GM23338 (cell line): ENCODE measurements at regions not wholly inside any gene's neighbourhood (a gene's known extent, or its start where the extent isn't known, plus 50 kb on each side); places are given as distances from the start of the nearest gene placed in this dataset.

Source experiments
- ATAC-seq: fragments of 200-7000 bp; cut with Tn5 transposase; 3 replicates; pipeline ENCODE4 v1.9.1; 2020
- DNase-seq: peaks from one replicate; pipeline ENCODE4 v3.0.0-alpha.2; 2015; ENCODE audit warnings: low spot score
- H2AFZ ChIP-seq: fragments of 200-600 bp; sonication (generic); 2 replicates; pipeline ENCODE4 v1.8.0; 2016; ENCODE audit warnings: antibody characterized with exemption, mild to moderate bottlenecking, moderate library complexity
- H3F3A ChIP-seq: fragments of 200-600 bp; sonication (generic); replicated peaks from 2 replicates; pipeline ENCODE4 v1.8.0; 2017; ENCODE audit warnings: antibody characterized with exemption, mixed run types, low read depth
- H3K27ac ChIP-seq: fragments of 200-600 bp; sonication (generic); 2 replicates; pipeline ENCODE4 v1.6.1; 2016; ENCODE audit warnings: low read depth
- H3K27me3 ChIP-seq: fragments of 200-600 bp; sonication (generic); 2 replicates; pipeline ENCODE4 v1.8.0; 2016; ENCODE audit warnings: mild to moderate bottlenecking, mixed run types, moderate library complexity; ENCODE audit not compliant: insufficient read depth
- H3K36me3 ChIP-seq: fragments of 200-600 bp; sonication (generic); 2 replicates; pipeline ENCODE4 v1.8.0; 2016; ENCODE audit warnings: mild to moderate bottlenecking; ENCODE audit not compliant: insufficient read depth
- H3K4me1 ChIP-seq: fragments of 200-600 bp; sonication (generic); 2 replicates; pipeline ENCODE4 v1.8.0; 2016; ENCODE audit warnings: mild to moderate bottlenecking, moderate library complexity; ENCODE audit not compliant: insufficient read depth
- H3K4me2 ChIP-seq: fragments of 200-600 bp; sonication (generic); 2 replicates; pipeline ENCODE4 v1.7.1; 2017; ENCODE audit warnings: mixed run types
- H3K4me3 ChIP-seq: fragments of 200-600 bp; sonication (generic); 2 replicates; pipeline ENCODE4 v1.6.1; 2016; ENCODE audit warnings: mixed run types
- H3K79me2 ChIP-seq: fragments of 200-600 bp; sonication (generic); replicated peaks from 2 replicates; pipeline ENCODE4 v1.8.0; 2017; ENCODE audit warnings: mild to moderate bottlenecking; ENCODE audit not compliant: insufficient read depth
- H3K9me2 ChIP-seq: fragments of 200-600 bp; sonication (generic); 2 replicates; pipeline ENCODE4 v1.8.0; 2017; ENCODE audit not compliant: insufficient read depth
- H4K20me1 ChIP-seq: fragments of 200-600 bp; sonication (generic); replicated peaks from 2 replicates; pipeline ENCODE4 v1.8.0; 2017; ENCODE audit warnings: mild to moderate bottlenecking; ENCODE audit not compliant: insufficient read depth
- H3K27ac Mint-ChIP-seq: 2 replicates; pipeline ENCODE4 v1.8.0; 2020; ENCODE audit warnings: inconsistent platforms, mild to moderate bottlenecking, moderate library complexity, mixed read lengths
- H3K27me3 Mint-ChIP-seq: 3 replicates; pipeline ENCODE4 v1.8.0; 2022; ENCODE audit warnings: low read depth, mild to moderate bottlenecking, moderate library complexity, mixed read lengths, inconsistent platforms; ENCODE audit not compliant: insufficient read depth, poor library complexity
- H3K36me3 Mint-ChIP-seq: 3 replicates; pipeline ENCODE4 v1.8.0; 2021; ENCODE audit warnings: low read depth, mild to moderate bottlenecking, inconsistent platforms, moderate library complexity, mixed read lengths
- H3K4me1 Mint-ChIP-seq: 3 replicates; pipeline ENCODE4 v1.8.0; 2020; ENCODE audit warnings: mild to moderate bottlenecking, inconsistent platforms, mixed read lengths
- H3K4me3 Mint-ChIP-seq: 3 replicates; pipeline ENCODE4 v1.8.0; 2021; ENCODE audit warnings: moderate library complexity, mild to moderate bottlenecking, inconsistent platforms, mixed read lengths
- H3K9me3 Mint-ChIP-seq: 3 replicates; pipeline ENCODE4 v1.8.0; 2020; ENCODE audit warnings: moderate library complexity, mild to moderate bottlenecking, inconsistent platforms, mixed read lengths
- EZH2 ChIP-seq: fragments of 200-600 bp; sonication (generic); IDR thresholded peaks from one replicate; pipeline ENCODE4 v1.8.0; 2017; ENCODE audit warnings: antibody characterized with exemption, mild to moderate bottlenecking, low read depth; ENCODE audit not compliant: unreplicated experiment
- EZH2phosphoT487 ChIP-seq: fragments of 200-600 bp; sonication (generic); IDR thresholded peaks from one replicate; pipeline ENCODE4 v1.8.1; 2018; ENCODE audit warnings: antibody characterized with exemption; ENCODE audit not compliant: unreplicated experiment
- JUNB ChIP-seq: IDR thresholded peaks from one replicate; pipeline ENCODE4 v1.6.1; 2016; ENCODE audit warnings: antibody characterized with exemption; ENCODE audit not compliant: unreplicated experiment
- POLR2AphosphoS5 ChIP-seq: IDR thresholded peaks from 2 replicates; pipeline ENCODE4 v1.6.1; 2016; ENCODE audit warnings: antibody characterized with exemption, low read depth
- REST ChIP-seq: IDR thresholded peaks from one replicate; pipeline ENCODE4 v1.6.1; 2018; ENCODE audit warnings: antibody characterized with exemption; ENCODE audit not compliant: unreplicated experiment
- STAT1 ChIP-seq: IDR thresholded peaks from one replicate; pipeline ENCODE4 v1.6.1; 2016; ENCODE audit warnings: antibody characterized with exemption; ENCODE audit not compliant: unreplicated experiment
- ZNF114 ChIP-seq: fragments of 250-450 bp; sonication (Bioruptor Pico); IDR thresholded peaks from 2 replicates; pipeline ENCODE4 v1.5.0; 2020; ENCODE audit warnings: mild to moderate bottlenecking, moderate library complexity
- TF ChIP-seq, protein P1 (sequence below): fragments of 250-450 bp; sonication (Bioruptor Pico); IDR thresholded peaks from 2 replicates; pipeline ENCODE4 v1.5.0; 2020; ENCODE audit warnings: mild to moderate bottlenecking, moderate library complexity
- TF ChIP-seq, protein P2 (sequence below), 2 experiments: fragments of 200-600 bp in 1 of 2; sonication (generic) in 1 of 2; conservative IDR thresholded peaks; 2 replicates each; pipeline versions ENCODE4 v1.5.1 to v1.6.1; 2016 to 2017; ENCODE audit warnings: antibody characterized with exemption in 2 of 2, low read depth in 2 of 2, mild to moderate bottlenecking in 2 of 2, moderate library complexity in 1 of 2

- TF ChIP-seq, protein P1, sequence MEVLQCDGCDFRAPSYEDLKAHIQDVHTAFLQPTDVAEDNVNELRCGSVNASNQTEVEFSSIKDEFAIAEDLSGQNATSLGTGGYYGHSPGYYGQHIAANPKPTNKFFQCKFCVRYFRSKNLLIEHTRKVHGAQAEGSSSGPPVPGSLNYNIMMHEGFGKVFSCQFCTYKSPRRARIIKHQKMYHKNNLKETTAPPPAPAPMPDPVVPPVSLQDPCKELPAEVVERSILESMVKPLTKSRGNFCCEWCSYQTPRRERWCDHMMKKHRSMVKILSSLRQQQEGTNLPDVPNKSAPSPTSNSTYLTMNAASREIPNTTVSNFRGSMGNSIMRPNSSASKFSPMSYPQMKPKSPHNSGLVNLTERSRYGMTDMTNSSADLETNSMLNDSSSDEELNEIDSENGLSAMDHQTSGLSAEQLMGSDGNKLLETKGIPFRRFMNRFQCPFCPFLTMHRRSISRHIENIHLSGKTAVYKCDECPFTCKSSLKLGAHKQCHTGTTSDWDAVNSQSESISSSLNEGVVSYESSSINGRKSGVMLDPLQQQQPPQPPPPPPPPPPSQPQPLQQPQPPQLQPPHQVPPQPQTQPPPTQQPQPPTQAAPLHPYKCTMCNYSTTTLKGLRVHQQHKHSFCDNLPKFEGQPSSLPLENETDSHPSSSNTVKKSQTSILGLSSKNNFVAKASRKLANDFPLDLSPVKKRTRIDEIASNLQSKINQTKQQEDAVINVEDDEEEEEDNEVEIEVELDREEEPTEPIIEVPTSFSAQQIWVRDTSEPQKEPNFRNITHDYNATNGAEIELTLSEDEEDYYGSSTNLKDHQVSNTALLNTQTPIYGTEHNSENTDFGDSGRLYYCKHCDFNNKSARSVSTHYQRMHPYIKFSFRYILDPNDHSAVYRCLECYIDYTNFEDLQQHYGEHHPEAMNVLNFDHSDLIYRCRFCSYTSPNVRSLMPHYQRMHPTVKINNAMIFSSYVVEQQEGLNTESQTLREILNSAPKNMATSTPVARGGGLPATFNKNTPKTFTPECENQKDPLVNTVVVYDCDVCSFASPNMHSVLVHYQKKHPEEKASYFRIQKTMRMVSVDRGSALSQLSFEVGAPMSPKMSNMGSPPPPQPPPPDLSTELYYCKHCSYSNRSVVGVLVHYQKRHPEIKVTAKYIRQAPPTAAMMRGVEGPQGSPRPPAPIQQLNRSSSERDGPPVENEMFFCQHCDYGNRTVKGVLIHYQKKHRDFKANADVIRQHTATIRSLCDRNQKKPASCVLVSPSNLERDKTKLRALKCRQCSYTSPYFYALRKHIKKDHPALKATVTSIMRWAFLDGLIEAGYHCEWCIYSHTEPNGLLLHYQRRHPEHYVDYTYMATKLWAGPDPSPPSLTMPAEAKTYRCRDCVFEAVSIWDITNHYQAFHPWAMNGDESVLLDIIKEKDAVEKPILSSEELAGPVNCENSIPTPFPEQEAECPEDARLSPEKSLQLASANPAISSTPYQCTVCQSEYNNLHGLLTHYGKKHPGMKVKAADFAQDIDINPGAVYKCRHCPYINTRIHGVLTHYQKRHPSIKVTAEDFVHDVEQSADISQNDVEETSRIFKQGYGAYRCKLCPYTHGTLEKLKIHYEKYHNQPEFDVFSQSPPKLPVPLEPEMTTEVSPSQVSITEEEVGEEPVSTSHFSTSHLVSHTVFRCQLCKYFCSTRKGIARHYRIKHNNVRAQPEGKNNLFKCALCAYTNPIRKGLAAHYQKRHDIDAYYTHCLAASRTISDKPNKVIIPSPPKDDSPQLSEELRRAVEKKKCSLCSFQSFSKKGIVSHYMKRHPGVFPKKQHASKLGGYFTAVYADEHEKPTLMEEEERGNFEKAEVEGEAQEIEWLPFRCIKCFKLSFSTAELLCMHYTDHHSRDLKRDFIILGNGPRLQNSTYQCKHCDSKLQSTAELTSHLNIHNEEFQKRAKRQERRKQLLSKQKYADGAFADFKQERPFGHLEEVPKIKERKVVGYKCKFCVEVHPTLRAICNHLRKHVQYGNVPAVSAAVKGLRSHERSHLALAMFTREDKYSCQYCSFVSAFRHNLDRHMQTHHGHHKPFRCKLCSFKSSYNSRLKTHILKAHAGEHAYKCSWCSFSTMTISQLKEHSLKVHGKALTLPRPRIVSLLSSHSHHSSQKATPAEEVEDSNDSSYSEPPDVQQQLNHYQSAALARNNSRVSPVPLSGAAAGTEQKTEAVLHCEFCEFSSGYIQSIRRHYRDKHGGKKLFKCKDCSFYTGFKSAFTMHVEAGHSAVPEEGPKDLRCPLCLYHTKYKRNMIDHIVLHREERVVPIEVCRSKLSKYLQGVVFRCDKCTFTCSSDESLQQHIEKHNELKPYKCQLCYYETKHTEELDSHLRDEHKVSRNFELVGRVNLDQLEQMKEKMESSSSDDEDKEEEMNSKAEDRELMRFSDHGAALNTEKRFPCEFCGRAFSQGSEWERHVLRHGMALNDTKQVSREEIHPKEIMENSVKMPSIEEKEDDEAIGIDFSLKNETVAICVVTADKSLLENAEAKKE (CRISPR knock-in tag): no peak
- TF ChIP-seq POLR2AphosphoS5 (no peak), EZH2phosphoT487 (no peak), STAT1 (no peak)
Observed at GRCh38 chr11:42669248-42669976, 642.4 kb upstream of the API5 start (continued).

GRCh38 chr11:42674436-42674835 is 637.4 kb upstream of the API5 start:
- no peak overlapping the region for H3K4me3 ChIP-seq
- Mint-ChIP-seq H3K4me1 (no peaks in the 10 kb centered on the region), H3K27me3 (peaks cover 1% of the 10 kb centered on the region), H3K9me3 (peaks cover 91% of the 10 kb centered on the region), H3K4me3 (no peak overlapping the region), H3K36me3 (peaks cover 16% of the 10 kb centered on the region; the same call in 2 of the 3 replicates), H3K27ac (no peak overlapping the region)
- no peak overlapping the region for H2AFZ ChIP-seq
- H3F3A ChIP-seq: no peaks in the 10 kb centered on the region
- H3K9me2 ChIP-seq: no peaks in the 10 kb centered on the region
- H3K27ac ChIP-seq: no peak overlapping the region
- no peaks in the 10 kb centered on the region for H3K27me3 ChIP-seq
- H3K79me2 ChIP-seq: no peaks in the 10 kb centered on the region
- H3K4me2 ChIP-seq: no peak overlapping the region
- DNase-seq (no peak), ATAC-seq (no peak)
- no peaks in the 10 kb centered on the region; the same call in 1 of the 2 replicates for H3K36me3 ChIP-seq
- no peaks in the 10 kb centered on the region for H3K4me1 ChIP-seq
- no peaks in the 10 kb centered on the region for H4K20me1 ChIP-seq
- no peak for TF ChIP-seq REST
- no peak for TF ChIP-seq JUNB
- TF ChIP-seq, protein P2, sequence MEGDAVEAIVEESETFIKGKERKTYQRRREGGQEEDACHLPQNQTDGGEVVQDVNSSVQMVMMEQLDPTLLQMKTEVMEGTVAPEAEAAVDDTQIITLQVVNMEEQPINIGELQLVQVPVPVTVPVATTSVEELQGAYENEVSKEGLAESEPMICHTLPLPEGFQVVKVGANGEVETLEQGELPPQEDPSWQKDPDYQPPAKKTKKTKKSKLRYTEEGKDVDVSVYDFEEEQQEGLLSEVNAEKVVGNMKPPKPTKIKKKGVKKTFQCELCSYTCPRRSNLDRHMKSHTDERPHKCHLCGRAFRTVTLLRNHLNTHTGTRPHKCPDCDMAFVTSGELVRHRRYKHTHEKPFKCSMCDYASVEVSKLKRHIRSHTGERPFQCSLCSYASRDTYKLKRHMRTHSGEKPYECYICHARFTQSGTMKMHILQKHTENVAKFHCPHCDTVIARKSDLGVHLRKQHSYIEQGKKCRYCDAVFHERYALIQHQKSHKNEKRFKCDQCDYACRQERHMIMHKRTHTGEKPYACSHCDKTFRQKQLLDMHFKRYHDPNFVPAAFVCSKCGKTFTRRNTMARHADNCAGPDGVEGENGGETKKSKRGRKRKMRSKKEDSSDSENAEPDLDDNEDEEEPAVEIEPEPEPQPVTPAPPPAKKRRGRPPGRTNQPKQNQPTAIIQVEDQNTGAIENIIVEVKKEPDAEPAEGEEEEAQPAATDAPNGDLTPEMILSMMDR (conservative IDR thresholded peaks at IDR 0.05; ENCODE audit: low read depth in 2 of 2): no peak
- no peak for TF ChIP-seq EZH2phosphoT487
- TF ChIP-seq ZNF114 (CRISPR knock-in tag): no peak
- TF ChIP-seq POLR2AphosphoS5: no peak
- no peak for TF ChIP-seq EZH2
